ENCODE measurements at regions not wholly inside any gene's neighbourhood (a gene's known extent, or its start where the extent isn't known, plus 50 kb on each side); places are given as distances from the start of the nearest gene placed in this dataset.

GRCh38 chr20:7094438-7094997 is 327.0 kb downstream of the BMP2 start:
- TF ChIP-seq CTCF (IDR thresholded peaks at IDR 0.05) = peak; percentile 17
- no peak for TF ChIP-seq EZH2 (IDR thresholded peaks at IDR 0.05; ENCODE audit: borderline replicate concordance, insufficient read depth, low read depth, low read length, poor library complexity, severe bottlenecking)

Data from B cell (primary cell).